Gastrocnemius medialis (tissue), 4 donors: ENCODE measurements at regions not wholly inside any gene's neighbourhood (a gene's known extent, or its start where the extent isn't known, plus 50 kb on each side); places are given as distances from the start of the nearest gene placed in this dataset.

Experiments used
- CTCF ChIP-seq, 5 experiments: fragments of 450-650 bp in 3 of 5; fragments of 200-600 bp in 2 of 5; sonication (generic) in 2 of 5; IDR thresholded peaks in 4 of 5; conservative IDR thresholded peaks in 1 of 5; 1 replicate in 4 of 5; 2 replicates in 1 of 5; pipeline ENCODE4 v1.5.1; 2016 to 2019; ENCODE audit warnings: antibody characterized with exemption in 5 of 5, mild to moderate bottlenecking in 3 of 5, moderate library complexity in 3 of 5
- POLR2A ChIP-seq, 2 donors: fragments of 450-650 bp; IDR thresholded peaks; one replicate each; pipeline ENCODE4 v1.6.1; 2017; ENCODE audit warnings: antibody characterized with exemption in 2 of 2, mild to moderate bottlenecking in 2 of 2, moderate library complexity in 2 of 2

GRCh38 chr12:105455261-105455660, 124.8 kb downstream of the C12orf75 start:
- TF ChIP-seq CTCF (IDR thresholded peaks at IDR 0.05 in 4 of 5, conservative IDR thresholded peaks at IDR 0.05 in 1 of 5) = no peak
- TF ChIP-seq POLR2A (IDR thresholded peaks at IDR 0.05) = no peak
